H1 (cell line): ENCODE measurements at regions not wholly inside any gene's neighbourhood (a gene's known extent, or its start where the extent isn't known, plus 50 kb on each side); places are given as distances from the start of the nearest gene placed in this dataset.

Experiments
- HDAC6 ChIP-seq: IDR thresholded peaks from one replicate; pipeline ENCODE4 v1.7.1; 2012; ENCODE audit warnings: low read depth, mild to moderate bottlenecking, inconsistent platforms, low read length, moderate library complexity
- SUZ12 ChIP-seq: fragments of 200-600 bp; sonication (generic); IDR thresholded peaks from 2 replicates; pipeline ENCODE4 v1.6.1; 2012; ENCODE audit warnings: mild to moderate bottlenecking, inconsistent platforms, low read length, moderate library complexity, mixed read lengths
- TF ChIP-seq, protein P1 (sequence below), 3 experiments: IDR thresholded peaks; 1 replicate in 2 of 3; 2 replicates in 1 of 3; pipeline versions ENCODE4 v1.5.1 to v1.6.1; 2011; ENCODE audit warnings: low read length in 3 of 3, mild to moderate bottlenecking in 3 of 3, inconsistent platforms in 2 of 3, low read depth in 1 of 3, moderate library complexity in 1 of 3; ENCODE audit not compliant: insufficient read depth in 1 of 3; ENCODE audit errors: control extremely low read depth in 1 of 3

DNA sequence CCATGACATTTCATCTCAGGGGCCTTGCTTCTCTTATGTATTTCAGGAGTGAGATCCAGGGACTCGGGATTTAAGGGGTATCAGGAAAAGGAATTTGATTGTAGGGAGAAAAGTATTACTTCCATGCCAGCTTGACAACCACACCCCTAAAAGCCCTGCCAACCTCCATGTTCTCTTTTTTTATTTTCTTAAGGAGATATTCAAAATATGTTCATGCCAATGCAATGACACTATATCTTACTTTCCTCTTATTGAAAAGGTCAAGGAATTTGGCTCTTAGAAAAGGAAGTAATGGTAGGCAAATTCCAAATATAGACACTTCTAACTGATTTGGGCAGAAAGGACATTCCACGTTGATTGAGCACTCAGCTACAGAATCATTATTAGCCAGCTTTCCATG, 407.5 kb upstream of the NECTIN3 start (continued):
- TF ChIP-seq, protein P1, sequence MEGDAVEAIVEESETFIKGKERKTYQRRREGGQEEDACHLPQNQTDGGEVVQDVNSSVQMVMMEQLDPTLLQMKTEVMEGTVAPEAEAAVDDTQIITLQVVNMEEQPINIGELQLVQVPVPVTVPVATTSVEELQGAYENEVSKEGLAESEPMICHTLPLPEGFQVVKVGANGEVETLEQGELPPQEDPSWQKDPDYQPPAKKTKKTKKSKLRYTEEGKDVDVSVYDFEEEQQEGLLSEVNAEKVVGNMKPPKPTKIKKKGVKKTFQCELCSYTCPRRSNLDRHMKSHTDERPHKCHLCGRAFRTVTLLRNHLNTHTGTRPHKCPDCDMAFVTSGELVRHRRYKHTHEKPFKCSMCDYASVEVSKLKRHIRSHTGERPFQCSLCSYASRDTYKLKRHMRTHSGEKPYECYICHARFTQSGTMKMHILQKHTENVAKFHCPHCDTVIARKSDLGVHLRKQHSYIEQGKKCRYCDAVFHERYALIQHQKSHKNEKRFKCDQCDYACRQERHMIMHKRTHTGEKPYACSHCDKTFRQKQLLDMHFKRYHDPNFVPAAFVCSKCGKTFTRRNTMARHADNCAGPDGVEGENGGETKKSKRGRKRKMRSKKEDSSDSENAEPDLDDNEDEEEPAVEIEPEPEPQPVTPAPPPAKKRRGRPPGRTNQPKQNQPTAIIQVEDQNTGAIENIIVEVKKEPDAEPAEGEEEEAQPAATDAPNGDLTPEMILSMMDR (IDR thresholded peaks at IDR 0.05; ENCODE audit: control extremely low read depth in 1 of 3, insufficient read depth in 1 of 3, low read depth in 1 of 3, low read length in 3 of 3) = no peak
- TF ChIP-seq HDAC6 = no peak
- TF ChIP-seq SUZ12 = no peak
